Activated naive CD4-positive, alpha-beta T cell treated with anti-CD3 and anti-CD28 coated beads for 36 hours (primary cell): ENCODE measurements at regions not wholly inside any gene's neighbourhood (a gene's known extent, or its start where the extent isn't known, plus 50 kb on each side); places are given as distances from the start of the nearest gene placed in this dataset.

Experiments
- CTCF ChIA-PET: fragments of 350-600 bp; sonication (Branson Sonifier 250); formaldehyde crosslinking; loops from one replicate; lab custom pipeline; 2021; ENCODE audit warnings: antibody characterized with exemption; lab: Charles Lee
- DNase-seq: peaks from one replicate; pipeline ENCODE4 v3.0.0-alpha.2; 2020
- H3K27ac Mint-ChIP-seq: one replicate; pipeline ENCODE4 v1.8.0; 2021; ENCODE audit warnings: mild to moderate bottlenecking, mixed read lengths
- H3K27me3 Mint-ChIP-seq: one replicate; pipeline ENCODE4 v1.8.0; 2021; ENCODE audit warnings: low read depth, mixed read lengths
- H3K36me3 Mint-ChIP-seq: one replicate; pipeline ENCODE4 v1.8.0; 2021; ENCODE audit warnings: low read depth, mixed read lengths
- H3K4me1 Mint-ChIP-seq: one replicate; pipeline ENCODE4 v1.8.0; 2021; ENCODE audit warnings: low read depth, mixed read lengths
- H3K4me3 Mint-ChIP-seq: one replicate; pipeline ENCODE4 v1.8.0; 2021; ENCODE audit warnings: mild to moderate bottlenecking, moderate library complexity, mixed read lengths
- H3K9me3 Mint-ChIP-seq: one replicate; pipeline ENCODE4 v1.8.0; 2021; ENCODE audit warnings: mixed read lengths
- intact Hi-C: fragments of 100-400 bp; cut with micrococcal nuclease; formaldehyde crosslinking; loops from one replicate; pipeline ENCODE4 v1.15.1; 2023

GRCh38 chr15:70164910-70165715, 67.4 kb upstream of the TLE3 start:
- H3K4me1 Mint-ChIP-seq: no peaks in the 10 kb centered on the region
- H3K9me3 Mint-ChIP-seq: no peaks in the 10 kb centered on the region
- CTCF ChIA-PET: no interaction called here
- H3K27ac Mint-ChIP-seq: no peak overlapping the region
- no peak overlapping the region for H3K4me3 Mint-ChIP-seq
- no peak for DNase-seq
- H3K27me3 Mint-ChIP-seq: no peaks in the 10 kb centered on the region
- H3K36me3 Mint-ChIP-seq: no peaks in the 10 kb centered on the region
- intact Hi-C loops: no loop called here

- Mint-ChIP-seq H3K27me3 (no peaks in the 10 kb centered on the region), H3K9me3 (no peaks in the 10 kb centered on the region), H3K36me3 (no peaks in the 10 kb centered on the region), H3K27ac (no peak overlapping the region), H3K4me1 (no peaks in the 10 kb centered on the region), H3K4me3 (no peak overlapping the region)
- CTCF ChIA-PET: no interaction called here
- intact Hi-C loops: no loop called here
- no peak for DNase-seq
These were observed 66.6 kb upstream of the TLE3 start for GRCh38 chr15:70164156-70164900.

GRCh38 chr15:70160803-70161565, 63.3 kb upstream of the TLE3 start:
- H3K27ac Mint-ChIP-seq: no peak overlapping the region
- no peak for DNase-seq
- intact Hi-C loops: no loop called here
- H3K4me1 Mint-ChIP-seq: no peaks in the 10 kb centered on the region
- no peak overlapping the region for H3K4me3 Mint-ChIP-seq
- no peaks in the 10 kb centered on the region for H3K27me3 Mint-ChIP-seq
- H3K9me3 Mint-ChIP-seq: no peaks in the 10 kb centered on the region
- H3K36me3 Mint-ChIP-seq: no peaks in the 10 kb centered on the region
- CTCF ChIA-PET: interaction anchor here (0.7 kb wide), 1 partner anchor 286 kb away, joined by 3 read pairs; no protein-coding TSS in a partner anchor

GRCh38 chr15:70160267-70160666, 62.5 kb upstream of the TLE3 start:
- Mint-ChIP-seq H3K36me3 (no peaks in the 10 kb centered on the region), H3K9me3 (no peaks in the 10 kb centered on the region), H3K27ac (no peak overlapping the region), H3K4me1 (no peaks in the 10 kb centered on the region), H3K4me3 (no peak overlapping the region), H3K27me3 (no peaks in the 10 kb centered on the region)
- intact Hi-C loops: no loop called here
- no peak for DNase-seq
- CTCF ChIA-PET: no interaction called here

- no peaks in the 10 kb centered on the region for H3K36me3 Mint-ChIP-seq
- intact Hi-C loops: no loop called here
- CTCF ChIA-PET: no interaction called here
- H3K9me3 Mint-ChIP-seq: no peaks in the 10 kb centered on the region
- no peaks in the 10 kb centered on the region for H3K4me1 Mint-ChIP-seq
- H3K27me3 Mint-ChIP-seq: no peaks in the 10 kb centered on the region
- no peak overlapping the region for H3K4me3 Mint-ChIP-seq
- H3K27ac Mint-ChIP-seq: no peak overlapping the region
- DNase-seq: no peak
These were observed 61.9 kb upstream of the TLE3 start for GRCh38 chr15:70159713-70160009.

GRCh38 chr15:70159001-70159712, 61.4 kb upstream of the TLE3 start:
- intact Hi-C loops: no loop called here
- Mint-ChIP-seq H3K27me3 (no peaks in the 10 kb centered on the region), H3K9me3 (no peaks in the 10 kb centered on the region), H3K4me3 (no peak overlapping the region), H3K36me3 (no peaks in the 10 kb centered on the region), H3K4me1 (no peaks in the 10 kb centered on the region), H3K27ac (no peak overlapping the region)
- CTCF ChIA-PET: no interaction called here
- DNase-seq: no peak

GRCh38 chr15:70158309-70159000, 60.7 kb upstream of the TLE3 start:
- DNase-seq: no peak
- intact Hi-C loops: no loop called here
- no peaks in the 10 kb centered on the region for H3K27me3 Mint-ChIP-seq
- no peak overlapping the region for H3K27ac Mint-ChIP-seq
- no peaks in the 10 kb centered on the region for H3K36me3 Mint-ChIP-seq
- H3K9me3 Mint-ChIP-seq: no peaks in the 10 kb centered on the region
- CTCF ChIA-PET: interaction anchor here (0.9 kb wide), 1 partner anchor 12 kb away, joined by 4 read pairs; no protein-coding TSS in a partner anchor
- no peak overlapping the region for H3K4me3 Mint-ChIP-seq
- no peaks in the 10 kb centered on the region for H3K4me1 Mint-ChIP-seq

GRCh38 chr15:70156671-70157271, 59.1 kb upstream of the TLE3 start:
- Mint-ChIP-seq H3K27ac (no peak overlapping the region), H3K36me3 (no peaks in the 10 kb centered on the region), H3K27me3 (no peaks in the 10 kb centered on the region), H3K9me3 (no peaks in the 10 kb centered on the region), H3K4me3 (no peak overlapping the region), H3K4me1 (no peaks in the 10 kb centered on the region)
- no peak for DNase-seq
- intact Hi-C loops: no loop called here
- CTCF ChIA-PET: interaction anchor here (0.6 to 0.7 kb wide), 2 partner anchors 58 to 357 kb away, joined by 3 read pairs; no protein-coding TSS in a partner anchor

GRCh38 chr15:70154718-70155347, 57.1 kb upstream of the TLE3 start:
- CTCF ChIA-PET: no interaction called here
- no peaks in the 10 kb centered on the region for H3K9me3 Mint-ChIP-seq
- no peaks in the 10 kb centered on the region for H3K36me3 Mint-ChIP-seq

GRCh38 chr15:70153921-70154717, 56.4 kb upstream of the TLE3 start:
- Mint-ChIP-seq H3K4me1 (no peaks in the 10 kb centered on the region), H3K27ac (no peak overlapping the region), H3K4me3 (no peak overlapping the region), H3K9me3 (no peaks in the 10 kb centered on the region), H3K27me3 (no peaks in the 10 kb centered on the region), H3K36me3 (no peaks in the 10 kb centered on the region)
- DNase-seq: no peak
- CTCF ChIA-PET: no interaction called here
- intact Hi-C loops: no loop called here

More at GRCh38 chr15:70154718-70155347, 57.1 kb upstream of the TLE3 start:
- H3K4me1 Mint-ChIP-seq: no peaks in the 10 kb centered on the region
- H3K4me3 Mint-ChIP-seq: no peak overlapping the region
- intact Hi-C loops: no loop called here
- no peak overlapping the region for H3K27ac Mint-ChIP-seq
- no peak for DNase-seq
- no peaks in the 10 kb centered on the region for H3K27me3 Mint-ChIP-seq
